ENCODE measurements at regions not wholly inside any gene's neighbourhood (a gene's known extent, or its start where the extent isn't known, plus 50 kb on each side); places are given as distances from the start of the nearest gene placed in this dataset.

- Mint-ChIP-seq H3K4me1 (peaks cover 2% of the 10 kb centered on the region), H3K27ac (no peak overlapping the region), H3K9me3 (peaks cover 3% of the 10 kb centered on the region), H3K4me3 (no peak overlapping the region), H3K27me3 (no peaks in the 10 kb centered on the region), H3K36me3 (peaks cover 1% of the 10 kb centered on the region)
- DNase-seq = no peak
- POLR2A ChIA-PET = no interaction called here
- no peak for ATAC-seq (ENCODE audit: low read depth)
Measured at GRCh38 chr9:80077059-80077458, 505.3 kb downstream of the TLE4 start.

DNA sequence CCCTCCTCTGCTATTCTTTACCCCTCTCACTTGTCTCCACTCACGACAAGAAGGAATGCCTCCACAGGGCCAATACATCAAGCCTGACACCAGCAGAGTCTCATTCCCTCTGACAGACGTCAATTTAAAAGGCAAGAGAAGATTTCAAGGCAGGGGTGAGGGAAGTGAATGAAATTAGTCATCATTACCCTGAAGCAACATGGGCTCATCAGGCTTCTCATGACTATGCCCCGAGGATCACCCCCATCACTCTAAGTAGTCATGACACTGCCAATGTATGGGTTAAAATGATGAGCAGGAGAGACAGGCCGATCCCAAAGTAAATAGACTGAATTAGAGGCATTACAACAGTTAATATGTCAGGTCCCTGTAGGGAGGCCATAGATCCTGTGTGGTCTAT is 504.4 kb downstream of the TLE4 start:
- no peak for DNase-seq
- POLR2A ChIA-PET = no interaction called here
- Mint-ChIP-seq H3K4me3 (no peak overlapping the region), H3K36me3 (peaks cover 1% of the 10 kb centered on the region), H3K4me1 (peaks cover 2% of the 10 kb centered on the region), H3K9me3 (peaks cover 3% of the 10 kb centered on the region), H3K27me3 (no peaks in the 10 kb centered on the region), H3K27ac (no peak overlapping the region)
- ATAC-seq (ENCODE audit: low read depth) = no peak

- Mint-ChIP-seq H3K9me3 (peaks cover 3% of the 10 kb centered on the region), H3K4me3 (no peak overlapping the region), H3K4me1 (peaks cover 2% of the 10 kb centered on the region), H3K36me3 (peaks cover 1% of the 10 kb centered on the region), H3K27me3 (no peaks in the 10 kb centered on the region), H3K27ac (no peak overlapping the region)
- DNase-seq (no peak), ATAC-seq (ENCODE audit: low read depth) (no peak)
- POLR2A ChIA-PET = no interaction called here
Measured at GRCh38 chr9:80074439-80074838, 502.7 kb downstream of the TLE4 start.

DNA sequence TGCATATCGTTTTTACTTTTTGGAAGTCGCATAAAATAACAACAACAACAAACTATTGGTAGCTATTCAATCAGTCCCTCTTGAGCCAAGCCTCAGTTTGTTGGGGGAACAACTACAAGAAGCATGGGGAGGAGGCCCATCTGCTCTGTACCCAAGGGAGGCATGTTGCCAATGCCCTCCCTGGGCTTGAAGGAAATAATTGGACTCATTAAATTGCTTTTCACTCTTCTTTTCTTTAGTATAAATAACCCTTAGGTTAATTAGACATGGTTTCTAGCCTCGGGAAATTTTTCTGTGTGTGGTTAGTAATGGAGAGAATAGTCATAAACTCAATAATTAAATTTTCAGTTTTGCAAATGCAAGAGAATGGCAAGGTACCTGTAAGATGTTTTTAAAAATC is 500.7 kb downstream of the TLE4 start:
- peaks cover 1% of the 10 kb centered on the region for H3K9me3 Mint-ChIP-seq
- H3K36me3 Mint-ChIP-seq = peaks cover 1% of the 10 kb centered on the region
- ATAC-seq (ENCODE audit: low read depth) (no peak), DNase-seq (no peak)
- POLR2A ChIA-PET = no interaction called here
- H3K27me3 Mint-ChIP-seq = no peaks in the 10 kb centered on the region
- no peak overlapping the region for H3K4me3 Mint-ChIP-seq
- no peak overlapping the region for H3K27ac Mint-ChIP-seq
- H3K4me1 Mint-ChIP-seq = peaks cover 2% of the 10 kb centered on the region

DNA sequence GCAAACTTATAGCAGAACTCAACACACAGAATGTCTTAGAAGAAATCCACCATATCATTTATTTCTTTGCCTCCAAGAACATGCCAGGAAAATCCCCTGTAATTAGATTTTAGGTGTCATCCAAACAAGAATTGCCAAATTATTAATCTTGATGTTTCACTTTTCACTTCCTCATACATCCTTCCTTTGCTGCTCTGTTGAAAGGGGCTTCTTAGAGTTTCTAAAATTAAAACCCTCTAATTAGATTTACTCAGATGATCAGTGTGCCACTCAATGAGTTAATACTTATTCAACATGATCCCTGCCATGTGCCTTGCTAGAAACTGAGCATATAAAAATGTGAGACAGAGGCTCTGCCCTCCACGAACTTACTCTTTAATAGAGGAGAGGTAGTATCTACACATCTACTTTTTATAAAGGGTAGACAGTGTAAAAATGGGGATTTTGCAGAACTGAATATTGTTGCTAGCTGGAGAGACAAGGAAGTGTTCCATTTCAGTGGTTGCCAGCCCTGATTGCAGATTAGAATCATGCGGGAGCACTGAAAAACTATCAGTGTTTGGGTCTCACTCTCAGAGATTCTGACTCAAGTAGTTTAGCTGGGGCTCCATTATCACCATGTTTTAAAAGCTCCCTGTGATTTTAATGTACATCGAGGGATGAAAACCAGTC is 498.4 kb downstream of the TLE4 start:
- no peaks in the 10 kb centered on the region for H3K27me3 Mint-ChIP-seq
- H3K9me3 Mint-ChIP-seq = no peaks in the 10 kb centered on the region
- no peak overlapping the region for H3K4me3 Mint-ChIP-seq
- H3K4me1 Mint-ChIP-seq = no peaks in the 10 kb centered on the region
- DNase-seq (no peak), ATAC-seq (ENCODE audit: low read depth) (no peak)
- H3K27ac Mint-ChIP-seq = no peak overlapping the region
- POLR2A ChIA-PET = no interaction called here
- no peaks in the 10 kb centered on the region for H3K36me3 Mint-ChIP-seq

- no peaks in the 10 kb centered on the region for H3K36me3 Mint-ChIP-seq
- H3K4me1 Mint-ChIP-seq = no peaks in the 10 kb centered on the region
- POLR2A ChIA-PET = no interaction called here
- no peak overlapping the region for H3K27ac Mint-ChIP-seq
- DNase-seq (no peak), ATAC-seq (ENCODE audit: low read depth) (no peak)
- no peaks in the 10 kb centered on the region for H3K9me3 Mint-ChIP-seq
- H3K27me3 Mint-ChIP-seq = no peaks in the 10 kb centered on the region
- no peak overlapping the region for H3K4me3 Mint-ChIP-seq
Measured at GRCh38 chr9:80066931-80067330, 495.2 kb downstream of the TLE4 start.

DNA sequence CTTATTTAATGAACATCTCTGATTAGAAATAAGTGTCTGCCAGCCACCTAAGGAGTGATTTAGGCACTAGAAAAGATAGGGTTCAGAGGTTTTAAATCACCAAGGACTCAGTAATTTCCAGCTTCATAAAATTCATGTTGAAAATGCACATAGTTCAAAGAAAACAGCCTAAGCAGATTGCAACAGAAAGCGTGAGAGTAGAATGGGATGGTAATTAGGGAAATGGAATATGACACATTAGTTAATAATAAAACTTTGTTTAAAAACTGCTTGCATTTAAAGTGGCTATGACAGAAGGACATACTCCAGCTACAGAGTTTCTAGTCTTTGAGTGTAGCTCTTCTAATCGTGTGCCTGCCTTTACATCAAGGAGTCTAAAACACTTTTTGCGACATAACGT is 490.8 kb downstream of the TLE4 start:
- POLR2A ChIA-PET = no interaction called here

GRCh38 chr9:80061940-80062339 is 490.2 kb downstream of the TLE4 start:
- no peaks in the 10 kb centered on the region for H3K27me3 Mint-ChIP-seq
- ATAC-seq (ENCODE audit: low read depth) (no peak), DNase-seq (no peak)
- H3K4me1 Mint-ChIP-seq = no peaks in the 10 kb centered on the region
- H3K36me3 Mint-ChIP-seq = no peaks in the 10 kb centered on the region
- no peak overlapping the region for H3K27ac Mint-ChIP-seq
- POLR2A ChIA-PET = no interaction called here
- peaks cover 3% of the 10 kb centered on the region for H3K9me3 Mint-ChIP-seq
- no peak overlapping the region for H3K4me3 Mint-ChIP-seq

More for the DNA sequence above, 490.8 kb downstream of the TLE4 start:
- H3K36me3 Mint-ChIP-seq = no peaks in the 10 kb centered on the region
- ATAC-seq (ENCODE audit: low read depth) (no peak), DNase-seq (no peak)
- H3K27me3 Mint-ChIP-seq = no peaks in the 10 kb centered on the region
- peaks cover 3% of the 10 kb centered on the region for H3K9me3 Mint-ChIP-seq
- H3K4me3 Mint-ChIP-seq = no peak overlapping the region
- H3K27ac Mint-ChIP-seq = no peak overlapping the region
- H3K4me1 Mint-ChIP-seq = no peaks in the 10 kb centered on the region

- Mint-ChIP-seq H3K4me1 (no peaks in the 10 kb centered on the region), H3K36me3 (no peaks in the 10 kb centered on the region), H3K9me3 (peaks cover 3% of the 10 kb centered on the region), H3K27me3 (no peaks in the 10 kb centered on the region), H3K27ac (no peak overlapping the region), H3K4me3 (no peak overlapping the region)
- ATAC-seq (ENCODE audit: low read depth) (no peak), DNase-seq (no peak)
- POLR2A ChIA-PET = no interaction called here
Measured at GRCh38 chr9:80061096-80061495, 489.3 kb downstream of the TLE4 start.

GRCh38 chr9:80059979-80060378 is 488.2 kb downstream of the TLE4 start:
- ATAC-seq (ENCODE audit: low read depth) = no peak
- POLR2A ChIA-PET = no interaction called here
- H3K4me1 Mint-ChIP-seq = no peaks in the 10 kb centered on the region
- no peaks in the 10 kb centered on the region for H3K27me3 Mint-ChIP-seq
- H3K27ac Mint-ChIP-seq = no peak overlapping the region
- DNase-seq = no peak
- H3K9me3 Mint-ChIP-seq = peaks cover 3% of the 10 kb centered on the region
- no peak overlapping the region for H3K4me3 Mint-ChIP-seq
- no peaks in the 10 kb centered on the region for H3K36me3 Mint-ChIP-seq

GRCh38 chr9:80059191-80059590 is 487.4 kb downstream of the TLE4 start:
- POLR2A ChIA-PET = no interaction called here
- Mint-ChIP-seq H3K27ac (no peak overlapping the region), H3K4me3 (no peak overlapping the region), H3K9me3 (peaks cover 3% of the 10 kb centered on the region), H3K27me3 (peaks cover 2% of the 10 kb centered on the region), H3K4me1 (no peaks in the 10 kb centered on the region), H3K36me3 (no peaks in the 10 kb centered on the region)
- ATAC-seq (ENCODE audit: low read depth) (no peak), DNase-seq (no peak)

DNA sequence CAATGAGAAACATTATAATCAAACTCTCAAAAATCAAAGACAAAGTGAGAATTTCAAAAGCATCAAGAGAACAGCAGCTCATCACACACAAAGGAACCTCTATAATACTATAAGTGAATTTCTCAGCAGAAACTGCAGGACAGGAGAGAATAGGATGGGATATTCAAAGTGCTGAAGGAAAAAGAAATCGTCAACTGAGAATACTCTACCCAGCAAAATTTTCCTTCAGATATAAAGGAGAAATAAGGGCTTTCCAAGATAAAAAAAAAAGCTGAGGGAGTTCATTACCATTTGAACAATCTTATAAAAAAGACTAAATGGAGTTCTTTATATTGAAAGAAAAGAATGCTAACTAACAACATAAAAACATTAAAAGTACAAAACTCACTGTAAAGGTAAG is 481.1 kb downstream of the TLE4 start:
- DNase-seq (no peak), ATAC-seq (ENCODE audit: low read depth) (no peak)
- Mint-ChIP-seq H3K9me3 (peaks cover 5% of the 10 kb centered on the region), H3K27me3 (peaks cover 2% of the 10 kb centered on the region), H3K4me1 (no peaks in the 10 kb centered on the region), H3K4me3 (no peak overlapping the region), H3K36me3 (no peaks in the 10 kb centered on the region), H3K27ac (no peak overlapping the region)
- POLR2A ChIA-PET = no interaction called here

- no peak for ATAC-seq (ENCODE audit: low read depth)
Measured at GRCh38 chr9:80049096-80049782, 477.5 kb downstream of the TLE4 start.

DNA sequence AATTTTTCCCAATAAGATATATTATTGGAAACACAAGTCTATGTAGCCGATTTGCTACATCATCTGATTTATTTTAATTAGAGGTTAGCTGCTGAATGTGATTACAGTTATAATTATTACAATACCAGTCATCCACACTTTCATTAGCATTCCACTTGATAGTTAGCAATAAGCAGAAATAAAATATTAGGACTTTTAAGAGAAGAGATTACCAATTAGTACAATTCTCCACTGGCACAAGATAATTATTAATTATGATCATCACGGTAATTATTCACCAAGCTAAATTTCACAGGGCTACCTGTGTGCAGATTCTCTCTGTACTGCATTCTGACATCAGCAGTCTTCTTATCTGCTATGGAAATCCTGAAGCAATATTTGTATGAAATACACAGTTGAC is 474.7 kb downstream of the TLE4 start:
- no peak overlapping the region for H3K27ac Mint-ChIP-seq

More at GRCh38 chr9:80049096-80049782, 477.5 kb downstream of the TLE4 start:
- Mint-ChIP-seq H3K4me3 (no peak overlapping the region), H3K27ac (no peak overlapping the region), H3K9me3 (peaks cover 5% of the 10 kb centered on the region), H3K36me3 (no peaks in the 10 kb centered on the region), H3K27me3 (no peaks in the 10 kb centered on the region), H3K4me1 (no peaks in the 10 kb centered on the region)
- POLR2A ChIA-PET = no interaction called here
- no peak for DNase-seq

More for the DNA sequence above, 474.7 kb downstream of the TLE4 start:
- ATAC-seq (ENCODE audit: low read depth) (no peak), DNase-seq (no peak)
- Mint-ChIP-seq H3K27me3 (no peaks in the 10 kb centered on the region), H3K9me3 (no peaks in the 10 kb centered on the region), H3K4me3 (no peak overlapping the region), H3K4me1 (no peaks in the 10 kb centered on the region), H3K36me3 (no peaks in the 10 kb centered on the region)
- POLR2A ChIA-PET = no interaction called here

Measured in activated naive CD8-positive, alpha-beta T cell treated with anti-CD3 and anti-CD28 coated beads, Interleukin-2, amount 10 ng/mL, durations not matched to agents 7 days and 5 days (primary cell).